Suprapubic skin (tissue), 3 donors: ENCODE measurements at regions not wholly inside any gene's neighbourhood (a gene's known extent, or its start where the extent isn't known, plus 50 kb on each side); places are given as distances from the start of the nearest gene placed in this dataset.

ENCODE experiments used
- CTCF ChIP-seq, 2 donors: fragments of 200-600 bp in 1 of 2; fragments of 450-650 bp in 1 of 2; sonication (generic) in 1 of 2; IDR thresholded peaks; one replicate each; pipeline ENCODE4 v1.5.1; 2016 to 2019; ENCODE audit warnings: antibody characterized with exemption in 2 of 2, mild to moderate bottlenecking in 1 of 2, moderate library complexity in 1 of 2
- EP300 ChIP-seq: sonication (generic); formaldehyde crosslinking; IDR thresholded peaks from one replicate; pipeline ENCODE4 v1.6.1; 2017; ENCODE audit warnings: antibody characterized with exemption
- POLR2A ChIP-seq, 2 donors: fragments of 450-650 bp; IDR thresholded peaks; one replicate each; pipeline ENCODE4 v1.6.1; 2017; ENCODE audit warnings: antibody characterized with exemption in 2 of 2, mild to moderate bottlenecking in 2 of 2, moderate library complexity in 2 of 2

GRCh38 chr6:92893741-92894140, 525.6 kb downstream of the EPHA7 start:
- TF ChIP-seq EP300 = no peak
- TF ChIP-seq POLR2A (IDR thresholded peaks at IDR 0.05) = no peak
- TF ChIP-seq CTCF (IDR thresholded peaks at IDR 0.05) = no peak
